Gastroesophageal sphincter (tissue), 3 donors: ENCODE measurements at regions not wholly inside any gene's neighbourhood (a gene's known extent, or its start where the extent isn't known, plus 50 kb on each side); places are given as distances from the start of the nearest gene placed in this dataset.

Experiments
- POLR2A ChIP-seq, 2 donors: fragments of 450-650 bp; IDR thresholded peaks; one replicate each; pipeline ENCODE4 v1.6.1; 2017; ENCODE audit warnings: antibody characterized with exemption in 2 of 2, mild to moderate bottlenecking in 2 of 2, moderate library complexity in 1 of 2
- TF ChIP-seq, protein P1 (sequence below), 4 experiments: fragments of 200-600 bp in 2 of 4; fragments of 450-650 bp in 2 of 4; sonication (generic) in 1 of 4; IDR thresholded peaks; one replicate each; pipeline ENCODE4 v1.5.1; 2017 to 2019; ENCODE audit warnings: antibody characterized with exemption in 4 of 4, mild to moderate bottlenecking in 2 of 4, moderate library complexity in 2 of 4

DNA sequence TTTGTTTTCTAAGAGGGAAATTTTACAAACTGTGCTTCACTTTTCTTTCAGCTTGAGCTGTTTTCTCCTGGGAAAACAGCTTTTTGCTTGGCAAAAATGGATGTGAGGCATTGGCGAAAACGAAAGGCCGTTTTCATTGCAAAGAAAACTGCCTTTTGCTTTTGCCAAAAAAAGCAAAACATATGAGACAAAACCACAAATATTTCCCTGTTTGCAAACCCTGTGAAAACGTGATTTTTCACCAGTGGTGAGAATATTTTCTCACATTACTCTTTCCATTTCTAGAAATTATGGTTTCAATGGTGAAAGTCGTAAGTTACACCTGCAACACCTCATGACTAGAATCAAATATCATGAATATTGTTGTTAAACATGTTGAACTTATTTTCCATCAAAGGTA, 74.0 kb upstream of the ZBTB18 start:
- TF ChIP-seq, protein P1, sequence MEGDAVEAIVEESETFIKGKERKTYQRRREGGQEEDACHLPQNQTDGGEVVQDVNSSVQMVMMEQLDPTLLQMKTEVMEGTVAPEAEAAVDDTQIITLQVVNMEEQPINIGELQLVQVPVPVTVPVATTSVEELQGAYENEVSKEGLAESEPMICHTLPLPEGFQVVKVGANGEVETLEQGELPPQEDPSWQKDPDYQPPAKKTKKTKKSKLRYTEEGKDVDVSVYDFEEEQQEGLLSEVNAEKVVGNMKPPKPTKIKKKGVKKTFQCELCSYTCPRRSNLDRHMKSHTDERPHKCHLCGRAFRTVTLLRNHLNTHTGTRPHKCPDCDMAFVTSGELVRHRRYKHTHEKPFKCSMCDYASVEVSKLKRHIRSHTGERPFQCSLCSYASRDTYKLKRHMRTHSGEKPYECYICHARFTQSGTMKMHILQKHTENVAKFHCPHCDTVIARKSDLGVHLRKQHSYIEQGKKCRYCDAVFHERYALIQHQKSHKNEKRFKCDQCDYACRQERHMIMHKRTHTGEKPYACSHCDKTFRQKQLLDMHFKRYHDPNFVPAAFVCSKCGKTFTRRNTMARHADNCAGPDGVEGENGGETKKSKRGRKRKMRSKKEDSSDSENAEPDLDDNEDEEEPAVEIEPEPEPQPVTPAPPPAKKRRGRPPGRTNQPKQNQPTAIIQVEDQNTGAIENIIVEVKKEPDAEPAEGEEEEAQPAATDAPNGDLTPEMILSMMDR (IDR thresholded peaks at IDR 0.05) = no peak
- no peak for TF ChIP-seq POLR2A (IDR thresholded peaks at IDR 0.05)
